MM.1S (cell line): ENCODE measurements at regions not wholly inside any gene's neighbourhood (a gene's known extent, or its start where the extent isn't known, plus 50 kb on each side); places are given as distances from the start of the nearest gene placed in this dataset.
"Not testable (repeated sequence)": the region's sequence is repeated elsewhere in the genome, so short reads cannot be mapped to it uniquely, and the experiment has no call there.

Source experiments
- DNase-seq: peaks from one replicate; pipeline ENCODE4 v3.0.0-alpha.2; 2015
- H2AFZ ChIP-seq: fragments of 300-600 bp; sonication (generic); 2 replicates; pipeline ENCODE4 v1.6.0; 2016; ENCODE audit warnings: antibody characterized with exemption, low read length
- H3F3A ChIP-seq: fragments of 300-600 bp; sonication (generic); 2 replicates; pipeline ENCODE4 v1.6.1; 2016; ENCODE audit warnings: mild to moderate bottlenecking, antibody characterized with exemption, low read length, moderate library complexity, mixed read lengths; ENCODE audit not compliant: insufficient read depth
- H3K27ac ChIP-seq: fragments of 300-600 bp; sonication (generic); 2 replicates; pipeline ENCODE4 v1.5.1; 2016; ENCODE audit warnings: mild to moderate bottlenecking, low read length
- H3K27me3 ChIP-seq: fragments of 300-600 bp; sonication (generic); replicated peaks from 2 replicates; pipeline ENCODE4 v1.6.0; 2016; ENCODE audit warnings: low read length; ENCODE audit not compliant: insufficient read depth
- H3K36me3 ChIP-seq: fragments of 300-600 bp; sonication (generic); replicated peaks from 2 replicates; pipeline ENCODE4 v1.6.1; 2016; ENCODE audit warnings: mild to moderate bottlenecking, low read length, mixed read lengths; ENCODE audit not compliant: insufficient read depth
- H3K4me1 ChIP-seq: fragments of 300-600 bp; sonication (generic); 2 replicates; pipeline ENCODE4 v1.6.1; 2016; ENCODE audit warnings: low read length, mixed read lengths
- H3K4me2 ChIP-seq: fragments of 300-600 bp; sonication (generic); 2 replicates; pipeline ENCODE4 v1.6.0; 2016; ENCODE audit warnings: low read depth, low read length
- H3K4me3 ChIP-seq: fragments of 300-600 bp; sonication (generic); 2 replicates; pipeline ENCODE4 v1.5.1; 2016; ENCODE audit warnings: low read length, mixed read lengths
- H3K79me2 ChIP-seq: fragments of 300-600 bp; sonication (generic); 2 replicates; pipeline ENCODE4 v1.6.1; 2016; ENCODE audit warnings: mixed run types, low read length, mixed read lengths
- H3K9ac ChIP-seq: fragments of 300-600 bp; sonication (generic); 2 replicates; pipeline ENCODE4 v1.6.1; 2016; ENCODE audit warnings: low read length, mixed read lengths
- H3K9me2 ChIP-seq: fragments of 300-600 bp; sonication (generic); replicated peaks from 2 replicates; pipeline ENCODE4 v1.6.1; 2016; ENCODE audit warnings: mild to moderate bottlenecking, low read length, mixed read lengths; ENCODE audit not compliant: insufficient read depth
- H3K9me3 ChIP-seq: fragments of 300-600 bp; sonication (generic); replicated peaks from 2 replicates; pipeline ENCODE4 v1.6.1; 2016; ENCODE audit warnings: mild to moderate bottlenecking, low read length, mixed read lengths; ENCODE audit not compliant: insufficient read depth
- H4K20me1 ChIP-seq: fragments of 300-600 bp; sonication (generic); 2 replicates; pipeline ENCODE4 v1.6.1; 2016; ENCODE audit warnings: mild to moderate bottlenecking, low read length, moderate library complexity, mixed read lengths; ENCODE audit not compliant: insufficient read depth
- EZH2 ChIP-seq: fragments of 300-600 bp; sonication (generic); optimal IDR thresholded peaks from 2 replicates; pipeline ENCODE3; 2017; ENCODE audit warnings: low read depth, mild to moderate bottlenecking, antibody characterized with exemption, low read length, mixed read lengths
- EZH2phosphoT487 ChIP-seq: fragments of 300-600 bp; sonication (generic); IDR thresholded peaks from 2 replicates; pipeline ENCODE4 v1.6.1; 2018; ENCODE audit warnings: antibody characterized with exemption, low read length
- TF ChIP-seq, protein P1 (sequence below): fragments of 300-600 bp; sonication (generic); IDR thresholded peaks from 2 replicates; pipeline ENCODE4 v1.5.1; 2016; ENCODE audit warnings: antibody characterized with exemption, low read length, mixed read lengths

DNA sequence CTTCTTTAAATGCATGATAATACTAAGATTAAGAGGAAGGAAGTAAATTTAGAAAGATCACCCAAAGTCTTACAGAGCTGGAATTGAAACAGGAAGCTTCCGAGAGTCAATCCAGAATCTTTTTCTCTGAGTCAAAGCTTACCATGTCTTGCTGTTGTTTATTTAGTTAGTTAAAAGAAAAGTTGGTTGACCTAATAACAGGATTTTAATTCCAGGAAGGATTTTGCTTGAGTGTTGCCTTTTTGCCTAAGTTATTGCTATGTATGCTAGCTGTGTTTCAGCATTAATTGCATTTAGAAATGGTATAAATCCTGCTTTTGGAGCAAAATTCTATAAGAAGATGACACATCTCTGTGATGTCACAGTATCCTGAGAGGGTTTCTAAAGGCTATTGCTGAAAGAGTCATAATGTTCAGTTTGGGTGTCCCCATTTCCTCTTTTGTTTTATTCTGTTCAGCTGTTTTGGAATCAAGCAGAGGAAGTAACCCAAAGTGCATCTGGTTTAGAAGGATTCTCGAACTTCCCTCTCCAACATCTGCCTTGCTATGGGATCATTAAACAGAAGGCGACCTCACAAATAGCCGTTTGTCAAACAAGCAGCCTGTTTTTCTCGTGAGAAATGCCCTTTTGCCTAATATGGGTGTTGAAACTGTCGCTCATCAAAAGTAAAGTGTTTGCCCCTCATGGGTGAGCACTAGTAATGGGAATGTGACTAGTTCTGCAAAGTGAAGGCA lies 271.5 kb upstream of the MMADHC start:
- H4K20me1 ChIP-seq: no peaks in the 10 kb centered on the region
- peak overlapping the region; percentile 11; the same call in 1 of the 2 replicates for H3K9ac ChIP-seq
- H3K4me2 ChIP-seq: peak overlapping the region; percentile 58
- peaks cover 9% of the 10 kb centered on the region for H3F3A ChIP-seq
- peak; percentile 26 for DNase-seq
- H3K9me2 ChIP-seq: no peaks in the 10 kb centered on the region
- no peak for TF ChIP-seq EZH2
- TF ChIP-seq, protein P1, sequence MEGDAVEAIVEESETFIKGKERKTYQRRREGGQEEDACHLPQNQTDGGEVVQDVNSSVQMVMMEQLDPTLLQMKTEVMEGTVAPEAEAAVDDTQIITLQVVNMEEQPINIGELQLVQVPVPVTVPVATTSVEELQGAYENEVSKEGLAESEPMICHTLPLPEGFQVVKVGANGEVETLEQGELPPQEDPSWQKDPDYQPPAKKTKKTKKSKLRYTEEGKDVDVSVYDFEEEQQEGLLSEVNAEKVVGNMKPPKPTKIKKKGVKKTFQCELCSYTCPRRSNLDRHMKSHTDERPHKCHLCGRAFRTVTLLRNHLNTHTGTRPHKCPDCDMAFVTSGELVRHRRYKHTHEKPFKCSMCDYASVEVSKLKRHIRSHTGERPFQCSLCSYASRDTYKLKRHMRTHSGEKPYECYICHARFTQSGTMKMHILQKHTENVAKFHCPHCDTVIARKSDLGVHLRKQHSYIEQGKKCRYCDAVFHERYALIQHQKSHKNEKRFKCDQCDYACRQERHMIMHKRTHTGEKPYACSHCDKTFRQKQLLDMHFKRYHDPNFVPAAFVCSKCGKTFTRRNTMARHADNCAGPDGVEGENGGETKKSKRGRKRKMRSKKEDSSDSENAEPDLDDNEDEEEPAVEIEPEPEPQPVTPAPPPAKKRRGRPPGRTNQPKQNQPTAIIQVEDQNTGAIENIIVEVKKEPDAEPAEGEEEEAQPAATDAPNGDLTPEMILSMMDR: no peak
- H2AFZ ChIP-seq: peak overlapping the region; percentile 30; the same call in 1 of the 2 replicates
- peaks cover 43% of the 10 kb centered on the region for H3K4me1 ChIP-seq
- no peaks in the 10 kb centered on the region for H3K36me3 ChIP-seq
- H3K9me3 ChIP-seq: no peaks in the 10 kb centered on the region
- no peak overlapping the region; the same call in 1 of the 2 replicates for H3K4me3 ChIP-seq
- H3K79me2 ChIP-seq: no peaks in the 10 kb centered on the region
- H3K27me3 ChIP-seq: no peaks in the 10 kb centered on the region
- H3K27ac ChIP-seq: peak overlapping the region; percentile 70

DNA sequence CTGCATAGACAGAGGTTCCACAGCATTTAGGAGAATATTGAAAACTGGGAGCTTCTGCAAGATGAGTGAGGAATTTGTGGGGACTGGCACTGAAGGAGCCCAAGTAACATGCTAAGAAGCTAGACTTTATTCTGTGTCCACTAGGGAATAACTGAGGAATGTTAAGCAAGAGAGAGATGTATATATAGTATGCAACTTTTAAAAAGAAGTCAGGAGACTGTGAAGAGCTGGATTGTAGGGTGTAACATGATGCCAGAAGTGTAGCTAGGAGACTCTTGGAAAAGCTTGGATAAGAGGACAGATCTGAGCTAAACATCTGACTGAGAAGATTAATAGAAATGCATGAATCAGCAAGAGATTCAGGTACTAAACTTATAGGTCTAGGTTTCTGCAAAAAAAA lies 270.6 kb upstream of the MMADHC start:
- Histone ChIP-seq H3K4me1 (peaks cover 43% of the 10 kb centered on the region), H4K20me1 (no peaks in the 10 kb centered on the region), H3K4me2 (peak overlapping the region; percentile 58; the same call in 1 of the 2 replicates), H2AFZ (peak overlapping the region; percentile 32; the same call in 1 of the 2 replicates), H3K27me3 (no peaks in the 10 kb centered on the region), H3K27ac (peak overlapping the region; percentile 70; the same call in 1 of the 2 replicates), H3K36me3 (no peaks in the 10 kb centered on the region), H3K79me2 (no peaks in the 10 kb centered on the region), H3K4me3 (no peak overlapping the region), H3K9me3 (no peaks in the 10 kb centered on the region), H3K9ac (no peak overlapping the region), H3F3A (peaks cover 9% of the 10 kb centered on the region), H3K9me2 (no peaks in the 10 kb centered on the region)
- TF ChIP-seq EZH2phosphoT487 (no peak), EZH2 (no peak)
- TF ChIP-seq, protein P1: no peak
- no peak for DNase-seq

DNA sequence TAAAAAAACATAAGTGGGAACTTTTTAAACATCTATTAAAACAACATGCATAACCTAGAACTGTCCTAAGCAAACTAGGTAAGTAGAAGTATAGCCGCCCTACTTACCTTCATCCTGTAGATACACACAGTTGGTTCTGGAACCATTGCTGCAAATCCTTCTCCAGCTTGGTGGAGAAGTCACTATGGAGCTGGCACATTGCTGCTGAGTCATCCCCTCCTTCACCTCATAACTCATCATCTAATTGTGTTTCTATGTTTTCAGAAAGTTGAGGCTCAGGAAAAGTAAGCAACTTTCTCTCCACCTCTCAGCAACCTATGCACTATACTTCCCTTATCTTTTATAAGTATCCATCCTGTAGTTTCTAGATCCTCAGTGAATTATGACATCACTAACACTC lies 269.8 kb upstream of the MMADHC start:
- no peaks in the 10 kb centered on the region for H4K20me1 ChIP-seq
- H3K9ac ChIP-seq: no peak overlapping the region
- DNase-seq: no peak
- H3K4me1 ChIP-seq: peaks cover 43% of the 10 kb centered on the region
- H3K9me2 ChIP-seq: no peaks in the 10 kb centered on the region
- H3K27me3 ChIP-seq: no peaks in the 10 kb centered on the region
- no peak overlapping the region for H3K4me3 ChIP-seq
- H3K4me2 ChIP-seq: no peak overlapping the region
- TF ChIP-seq EZH2: no peak
- TF ChIP-seq, protein P1: no peak
- no peak for TF ChIP-seq EZH2phosphoT487
- no peaks in the 10 kb centered on the region for H3K36me3 ChIP-seq
- H3K79me2 ChIP-seq: no peaks in the 10 kb centered on the region
- H3F3A ChIP-seq: peaks cover 9% of the 10 kb centered on the region
- no peak overlapping the region for H2AFZ ChIP-seq
- H3K9me3 ChIP-seq: no peaks in the 10 kb centered on the region
- no peak overlapping the region for H3K27ac ChIP-seq

DNA sequence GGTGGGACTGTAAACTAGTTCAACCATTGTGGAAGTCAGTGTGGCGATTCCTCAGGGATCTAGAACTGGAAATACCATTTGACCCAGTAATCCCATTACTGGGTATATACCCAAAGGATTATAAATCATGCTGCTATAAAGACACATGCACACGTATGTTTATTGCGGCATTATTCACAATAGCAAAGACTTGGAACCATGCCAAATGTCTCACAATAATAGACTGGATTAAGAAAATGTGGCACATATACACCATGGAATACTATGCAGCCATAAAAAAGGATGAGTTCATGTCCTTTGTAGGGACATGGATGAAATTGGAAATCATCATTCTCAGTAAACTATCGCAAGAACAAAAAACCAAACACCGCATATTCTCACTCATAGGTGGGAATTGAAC lies 268.3 kb upstream of the MMADHC start:
- not testable (repeated sequence) for H3K36me3 ChIP-seq, H4K20me1 ChIP-seq, DNase-seq, H3K79me2 ChIP-seq, H3K9ac ChIP-seq, H3F3A ChIP-seq, H3K27ac ChIP-seq, H2AFZ ChIP-seq, H3K27me3 ChIP-seq, H3K4me3 ChIP-seq, H3K9me3 ChIP-seq, H3K9me2 ChIP-seq, H3K4me2 ChIP-seq
- H3K4me1 ChIP-seq: peaks cover 36% of the 10 kb centered on the region
